ENCODE measurements at regions not wholly inside any gene's neighbourhood (a gene's known extent, or its start where the extent isn't known, plus 50 kb on each side); places are given as distances from the start of the nearest gene placed in this dataset.

DNA sequence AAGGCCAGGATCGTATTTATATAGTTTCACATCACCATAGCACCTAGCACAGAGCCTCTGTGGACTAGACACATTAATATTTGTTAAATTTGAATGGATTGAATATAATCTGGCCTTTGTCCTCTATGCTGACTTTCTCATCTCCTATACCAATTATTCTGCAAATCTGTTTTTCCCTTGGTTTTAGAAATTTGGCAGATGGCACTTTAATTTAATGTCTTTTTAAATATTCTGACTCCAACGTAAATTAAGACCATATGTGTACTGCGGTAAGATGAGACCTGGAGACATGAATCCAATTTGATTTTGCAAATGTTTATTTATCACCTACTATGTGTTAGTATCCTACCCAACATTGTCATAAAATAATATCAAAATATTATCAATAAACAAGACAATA, 1281.9 kb upstream of the PIK3C3 start:
- TF ChIP-seq, protein P1, sequence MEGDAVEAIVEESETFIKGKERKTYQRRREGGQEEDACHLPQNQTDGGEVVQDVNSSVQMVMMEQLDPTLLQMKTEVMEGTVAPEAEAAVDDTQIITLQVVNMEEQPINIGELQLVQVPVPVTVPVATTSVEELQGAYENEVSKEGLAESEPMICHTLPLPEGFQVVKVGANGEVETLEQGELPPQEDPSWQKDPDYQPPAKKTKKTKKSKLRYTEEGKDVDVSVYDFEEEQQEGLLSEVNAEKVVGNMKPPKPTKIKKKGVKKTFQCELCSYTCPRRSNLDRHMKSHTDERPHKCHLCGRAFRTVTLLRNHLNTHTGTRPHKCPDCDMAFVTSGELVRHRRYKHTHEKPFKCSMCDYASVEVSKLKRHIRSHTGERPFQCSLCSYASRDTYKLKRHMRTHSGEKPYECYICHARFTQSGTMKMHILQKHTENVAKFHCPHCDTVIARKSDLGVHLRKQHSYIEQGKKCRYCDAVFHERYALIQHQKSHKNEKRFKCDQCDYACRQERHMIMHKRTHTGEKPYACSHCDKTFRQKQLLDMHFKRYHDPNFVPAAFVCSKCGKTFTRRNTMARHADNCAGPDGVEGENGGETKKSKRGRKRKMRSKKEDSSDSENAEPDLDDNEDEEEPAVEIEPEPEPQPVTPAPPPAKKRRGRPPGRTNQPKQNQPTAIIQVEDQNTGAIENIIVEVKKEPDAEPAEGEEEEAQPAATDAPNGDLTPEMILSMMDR (IDR thresholded peaks at IDR 0.05; ENCODE audit: low read depth, low read length, missing input control): no peak
- TF ChIP-seq, protein P2, sequence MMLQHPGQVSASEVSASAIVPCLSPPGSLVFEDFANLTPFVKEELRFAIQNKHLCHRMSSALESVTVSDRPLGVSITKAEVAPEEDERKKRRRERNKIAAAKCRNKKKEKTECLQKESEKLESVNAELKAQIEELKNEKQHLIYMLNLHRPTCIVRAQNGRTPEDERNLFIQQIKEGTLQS (IDR thresholded peaks at IDR 0.05): no peak
- TF ChIP-seq, protein P3, sequence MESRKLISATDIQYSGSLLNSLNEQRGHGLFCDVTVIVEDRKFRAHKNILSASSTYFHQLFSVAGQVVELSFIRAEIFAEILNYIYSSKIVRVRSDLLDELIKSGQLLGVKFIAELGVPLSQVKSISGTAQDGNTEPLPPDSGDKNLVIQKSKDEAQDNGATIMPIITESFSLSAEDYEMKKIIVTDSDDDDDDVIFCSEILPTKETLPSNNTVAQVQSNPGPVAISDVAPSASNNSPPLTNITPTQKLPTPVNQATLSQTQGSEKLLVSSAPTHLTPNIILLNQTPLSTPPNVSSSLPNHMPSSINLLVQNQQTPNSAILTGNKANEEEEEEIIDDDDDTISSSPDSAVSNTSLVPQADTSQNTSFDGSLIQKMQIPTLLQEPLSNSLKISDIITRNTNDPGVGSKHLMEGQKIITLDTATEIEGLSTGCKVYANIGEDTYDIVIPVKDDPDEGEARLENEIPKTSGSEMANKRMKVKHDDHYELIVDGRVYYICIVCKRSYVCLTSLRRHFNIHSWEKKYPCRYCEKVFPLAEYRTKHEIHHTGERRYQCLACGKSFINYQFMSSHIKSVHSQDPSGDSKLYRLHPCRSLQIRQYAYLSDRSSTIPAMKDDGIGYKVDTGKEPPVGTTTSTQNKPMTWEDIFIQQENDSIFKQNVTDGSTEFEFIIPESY (IDR thresholded peaks at IDR 0.05): no peak
- TF ChIP-seq YY1 (IDR thresholded peaks at IDR 0.05) (no peak), RXRA (IDR thresholded peaks at IDR 0.05) (no peak), TAF1 (conservative IDR thresholded peaks at IDR 0.05) (no peak), GABPA (IDR thresholded peaks at IDR 0.05 in 1 of 2, conservative IDR thresholded peaks at IDR 0.05 in 1 of 2) (no peak), JUND (IDR thresholded peaks at IDR 0.05) (no peak), EGR1 (IDR thresholded peaks at IDR 0.05; ENCODE audit: low read depth in 2 of 2) (no peak), RAD21 (IDR thresholded peaks at IDR 0.05) (no peak), SP1 (IDR thresholded peaks at IDR 0.05) (no peak), HNF4A (conservative IDR thresholded peaks at IDR 0.05) (no peak)
- TF ChIP-seq, protein P4, sequence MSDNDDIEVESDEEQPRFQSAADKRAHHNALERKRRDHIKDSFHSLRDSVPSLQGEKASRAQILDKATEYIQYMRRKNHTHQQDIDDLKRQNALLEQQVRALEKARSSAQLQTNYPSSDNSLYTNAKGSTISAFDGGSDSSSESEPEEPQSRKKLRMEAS (IDR thresholded peaks at IDR 0.05): no peak
- TF ChIP-seq, protein P5, sequence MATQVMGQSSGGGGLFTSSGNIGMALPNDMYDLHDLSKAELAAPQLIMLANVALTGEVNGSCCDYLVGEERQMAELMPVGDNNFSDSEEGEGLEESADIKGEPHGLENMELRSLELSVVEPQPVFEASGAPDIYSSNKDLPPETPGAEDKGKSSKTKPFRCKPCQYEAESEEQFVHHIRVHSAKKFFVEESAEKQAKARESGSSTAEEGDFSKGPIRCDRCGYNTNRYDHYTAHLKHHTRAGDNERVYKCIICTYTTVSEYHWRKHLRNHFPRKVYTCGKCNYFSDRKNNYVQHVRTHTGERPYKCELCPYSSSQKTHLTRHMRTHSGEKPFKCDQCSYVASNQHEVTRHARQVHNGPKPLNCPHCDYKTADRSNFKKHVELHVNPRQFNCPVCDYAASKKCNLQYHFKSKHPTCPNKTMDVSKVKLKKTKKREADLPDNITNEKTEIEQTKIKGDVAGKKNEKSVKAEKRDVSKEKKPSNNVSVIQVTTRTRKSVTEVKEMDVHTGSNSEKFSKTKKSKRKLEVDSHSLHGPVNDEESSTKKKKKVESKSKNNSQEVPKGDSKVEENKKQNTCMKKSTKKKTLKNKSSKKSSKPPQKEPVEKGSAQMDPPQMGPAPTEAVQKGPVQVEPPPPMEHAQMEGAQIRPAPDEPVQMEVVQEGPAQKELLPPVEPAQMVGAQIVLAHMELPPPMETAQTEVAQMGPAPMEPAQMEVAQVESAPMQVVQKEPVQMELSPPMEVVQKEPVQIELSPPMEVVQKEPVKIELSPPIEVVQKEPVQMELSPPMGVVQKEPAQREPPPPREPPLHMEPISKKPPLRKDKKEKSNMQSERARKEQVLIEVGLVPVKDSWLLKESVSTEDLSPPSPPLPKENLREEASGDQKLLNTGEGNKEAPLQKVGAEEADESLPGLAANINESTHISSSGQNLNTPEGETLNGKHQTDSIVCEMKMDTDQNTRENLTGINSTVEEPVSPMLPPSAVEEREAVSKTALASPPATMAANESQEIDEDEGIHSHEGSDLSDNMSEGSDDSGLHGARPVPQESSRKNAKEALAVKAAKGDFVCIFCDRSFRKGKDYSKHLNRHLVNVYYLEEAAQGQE (IDR thresholded peaks at IDR 0.05): no peak

Measured in liver (tissue), 3 donors.